Activated CD8-positive, alpha-beta T cell treated with anti-CD3 and anti-CD28 coated beads for 36 hours (primary cell): ENCODE measurements at regions not wholly inside any gene's neighbourhood (a gene's known extent, or its start where the extent isn't known, plus 50 kb on each side); places are given as distances from the start of the nearest gene placed in this dataset.

ENCODE experiments used
- ATAC-seq: fragments of 200-7000 bp; cut with Tn5 transposase; one replicate; pipeline ENCODE4 v1.10.0; 2021; ENCODE audit warnings: mild to moderate bottlenecking, moderate library complexity
- CTCF ChIA-PET: fragments of 350-600 bp; sonication (Branson Sonifier 250); formaldehyde crosslinking; loops from one replicate; lab custom pipeline; 2021; ENCODE audit warnings: antibody characterized with exemption; lab: Charles Lee
- POLR2A ChIA-PET: fragments of 350-600 bp; sonication (Branson Sonifier 250); formaldehyde crosslinking; loops from one replicate; lab custom pipeline; 2021; ENCODE audit warnings: antibody characterized with exemption; lab: Charles Lee
- DNase-seq: peaks from one replicate; pipeline ENCODE4 v3.0.0-alpha.2; 2020
- H3K27ac Mint-ChIP-seq: one replicate; pipeline ENCODE4 v1.8.0; 2021; ENCODE audit warnings: mild to moderate bottlenecking, mixed read lengths
- H3K27me3 Mint-ChIP-seq: one replicate; pipeline ENCODE4 v1.8.0; 2021; ENCODE audit warnings: mixed read lengths
- H3K36me3 Mint-ChIP-seq: one replicate; pipeline ENCODE4 v1.8.0; 2021; ENCODE audit warnings: low read depth, mixed read lengths
- H3K4me1 Mint-ChIP-seq: one replicate; pipeline ENCODE4 v1.8.0; 2021; ENCODE audit warnings: low read depth, mixed read lengths
- H3K4me3 Mint-ChIP-seq: one replicate; pipeline ENCODE4 v1.8.0; 2021; ENCODE audit warnings: mild to moderate bottlenecking, moderate library complexity, mixed read lengths
- H3K9me3 Mint-ChIP-seq: one replicate; pipeline ENCODE4 v1.8.0; 2021; ENCODE audit warnings: mixed read lengths
- CTCF ChIP-seq: fragments of 200-600 bp; IDR thresholded peaks from one replicate; pipeline ENCODE4 v1.8.0; 2022; ENCODE audit warnings: antibody characterized with exemption, mild to moderate bottlenecking
- intact Hi-C: fragments of 100-400 bp; cut with micrococcal nuclease; formaldehyde crosslinking; loops from one replicate; pipeline ENCODE4 v1.10.0; 2022

GRCh38 chr4:184950926-184951325 is 67.4 kb upstream of the HELT start:
- TF ChIP-seq CTCF, result no peak
- CTCF ChIA-PET, result interaction anchor here (0.6 kb wide), 1 partner anchor 85 kb away, joined by 3 read pairs; no protein-coding TSS in a partner anchor

DNA sequence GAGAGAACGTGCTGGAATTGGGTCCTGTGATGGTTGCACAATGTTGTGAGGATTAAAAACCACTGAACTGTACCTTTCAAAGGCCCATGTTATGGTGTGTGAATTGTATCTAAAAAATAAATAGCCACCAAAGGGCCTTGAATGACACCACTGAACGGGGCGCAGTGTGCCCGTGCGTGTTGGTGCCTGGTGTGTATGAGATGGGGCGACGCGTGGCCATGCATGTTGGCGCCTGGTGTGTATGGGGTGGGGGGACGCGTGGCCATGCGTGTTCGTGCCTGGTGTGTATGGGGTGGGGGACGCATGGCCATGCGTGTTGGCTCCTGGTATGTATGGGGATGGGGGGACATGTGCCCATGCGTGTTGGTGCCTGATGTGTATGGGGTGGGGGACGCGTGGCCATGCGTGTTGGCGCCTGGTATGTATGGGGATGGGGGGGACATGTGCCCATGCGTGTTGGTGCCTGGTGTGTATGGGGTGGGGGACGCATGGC is 66.6 kb upstream of the HELT start:
- Mint-ChIP-seq H3K4me3 (no peak overlapping the region), H3K27me3 (peaks cover 12% of the 10 kb centered on the region), H3K27ac (no peak overlapping the region), H3K4me1 (no peaks in the 10 kb centered on the region), H3K36me3 (no peaks in the 10 kb centered on the region), H3K9me3 (no peaks in the 10 kb centered on the region)
- DNase-seq (no peak), ATAC-seq (no peak)
- ChIA-PET CTCF (no interaction called here), POLR2A (no interaction called here)
- intact Hi-C loops, result no loop called here
- TF ChIP-seq CTCF, result no peak

More at GRCh38 chr4:184950926-184951325, 67.4 kb upstream of the HELT start:
- Mint-ChIP-seq H3K9me3 (no peaks in the 10 kb centered on the region), H3K36me3 (no peaks in the 10 kb centered on the region), H3K4me3 (no peak overlapping the region), H3K27me3 (peaks cover 12% of the 10 kb centered on the region), H3K4me1 (no peaks in the 10 kb centered on the region), H3K27ac (no peak overlapping the region)
- POLR2A ChIA-PET, result no interaction called here
- intact Hi-C loops, result no loop called here
- ATAC-seq (no peak), DNase-seq (no peak)

- CTCF ChIA-PET, result no interaction called here
- no peaks in the 10 kb centered on the region for H3K4me1 Mint-ChIP-seq
- intact Hi-C loops, result no loop called here
- no peak overlapping the region for H3K27ac Mint-ChIP-seq
- DNase-seq (no peak), ATAC-seq (no peak)
- TF ChIP-seq CTCF, result no peak
- no peaks in the 10 kb centered on the region for H3K36me3 Mint-ChIP-seq
- no peaks in the 10 kb centered on the region for H3K9me3 Mint-ChIP-seq
- peaks cover 9% of the 10 kb centered on the region for H3K27me3 Mint-ChIP-seq
- POLR2A ChIA-PET, result no interaction called here
- no peak overlapping the region for H3K4me3 Mint-ChIP-seq
Observed at GRCh38 chr4:184952522-184952921, 65.8 kb upstream of the HELT start.

DNA sequence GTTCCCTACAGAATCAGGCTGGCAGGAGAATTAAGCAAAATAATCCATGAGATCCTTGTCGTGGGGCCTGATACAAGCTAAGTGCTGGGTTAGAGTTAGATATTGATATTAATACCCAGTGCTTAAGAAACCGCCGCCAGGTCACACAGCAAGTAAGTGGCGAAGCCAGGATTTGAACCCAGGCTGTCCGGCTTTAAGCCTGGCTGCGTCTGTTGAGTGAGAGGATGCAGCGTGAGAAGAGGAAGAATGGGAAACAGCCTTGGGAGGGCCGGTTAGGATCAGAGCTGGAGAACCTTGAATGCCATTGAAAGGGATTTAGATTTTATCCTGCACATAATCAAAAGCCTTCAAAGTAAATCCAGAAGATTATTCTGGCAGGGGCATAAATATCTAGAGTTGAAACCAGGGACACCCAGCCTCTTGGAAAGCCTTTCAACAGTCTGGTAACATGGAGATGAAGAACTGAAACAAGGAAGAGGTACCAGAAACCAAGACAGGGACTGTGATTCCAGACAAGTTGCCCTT is 64.8 kb upstream of the HELT start:
- H3K27me3 Mint-ChIP-seq, result peaks cover 6% of the 10 kb centered on the region

DNA sequence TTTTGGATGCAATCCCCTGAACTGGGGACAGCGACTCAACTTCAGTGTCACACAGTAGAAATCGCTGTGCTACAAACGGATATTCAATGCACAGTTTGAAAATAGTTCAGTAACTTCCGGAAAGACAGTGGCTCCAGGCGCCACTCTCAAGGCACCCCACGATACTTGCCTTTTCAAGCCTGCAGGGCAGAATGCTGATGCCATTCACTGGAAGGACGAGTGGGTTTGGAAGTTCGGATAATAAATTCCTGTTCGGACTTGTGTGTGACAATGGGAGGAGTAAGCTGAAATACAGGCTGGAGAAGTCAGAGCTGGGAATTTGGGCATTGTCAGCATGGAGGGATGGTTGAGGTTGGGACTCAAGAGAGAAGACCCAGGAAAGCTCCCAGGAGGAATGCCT is 64.3 kb upstream of the HELT start:
- ChIA-PET POLR2A (no interaction called here), CTCF (no interaction called here)
- H3K4me3 Mint-ChIP-seq, result no peak overlapping the region
- H3K9me3 Mint-ChIP-seq, result no peaks in the 10 kb centered on the region
- no peaks in the 10 kb centered on the region for H3K36me3 Mint-ChIP-seq
- no peaks in the 10 kb centered on the region for H3K4me1 Mint-ChIP-seq
- TF ChIP-seq CTCF, result no peak
- peaks cover 2% of the 10 kb centered on the region for H3K27me3 Mint-ChIP-seq
- H3K27ac Mint-ChIP-seq, result no peak overlapping the region
- DNase-seq (no peak), ATAC-seq (no peak)
- intact Hi-C loops, result no loop called here

More for the DNA sequence above, 64.8 kb upstream of the HELT start:
- intact Hi-C loops, result no loop called here
- POLR2A ChIA-PET, result no interaction called here
- H3K4me3 Mint-ChIP-seq, result no peak overlapping the region
- H3K4me1 Mint-ChIP-seq, result no peaks in the 10 kb centered on the region
- ATAC-seq (no peak), DNase-seq (no peak)
- CTCF ChIA-PET, result no interaction called here
- H3K36me3 Mint-ChIP-seq, result no peaks in the 10 kb centered on the region
- no peak overlapping the region for H3K27ac Mint-ChIP-seq
- H3K9me3 Mint-ChIP-seq, result no peaks in the 10 kb centered on the region
- TF ChIP-seq CTCF, result no peak
